Colonic mucosa (tissue), 4 donors: ENCODE measurements at regions not wholly inside any gene's neighbourhood (a gene's known extent, or its start where the extent isn't known, plus 50 kb on each side); places are given as distances from the start of the nearest gene placed in this dataset.

ENCODE experiments used
- DNase-seq: peaks from one replicate; pipeline ENCODE4 v3.0.0-alpha.2; 2020
- H3K27ac ChIP-seq: fragments of 200-600 bp; one replicate; pipeline ENCODE4 v1.8.0; 2021
- H3K27me3 ChIP-seq: fragments of 200-600 bp; one replicate; pipeline ENCODE4 v1.8.0; 2021
- H3K36me3 ChIP-seq: fragments of 200-600 bp; one replicate; pipeline ENCODE4 v1.8.0; 2021
- H3K4me1 ChIP-seq: fragments of 200-600 bp; one replicate; pipeline ENCODE4 v1.8.0; 2021; ENCODE audit warnings: mild to moderate bottlenecking
- H3K4me3 ChIP-seq: fragments of 200-600 bp; one replicate; pipeline ENCODE4 v1.8.0; 2021
- H3K9ac ChIP-seq, 2 donors: one replicate each; pipeline ENCODE4 v1.7.0; 2013; ENCODE audit warnings: control low read depth in 2 of 2, low read depth in 2 of 2, low read length in 2 of 2
- H3K9me3 ChIP-seq: fragments of 200-600 bp; one replicate; pipeline ENCODE4 v1.8.0; 2021
- intact Hi-C: fragments of 100-400 bp; cut with DNase I; formaldehyde crosslinking; loops from one replicate; pipeline ENCODE4 v1.14.1; 2022
- TF ChIP-seq, protein P1 (sequence below): fragments of 200-600 bp; IDR thresholded peaks from one replicate; pipeline ENCODE4 v1.8.0; 2022; ENCODE audit warnings: antibody characterized with exemption, mild to moderate bottlenecking
- donor health status: healthy.
- donor health status: DM: no; HTN: no; CAD: no.
- donor health status: DM: no; HTN: no; CAD: no.

GRCh38 chr6:41426438-41426851 is 91.0 kb downstream of the NCR2 start:
- intact Hi-C loops: no loop called here
- Histone ChIP-seq H3K9me3 (no peaks in the 10 kb centered on the region), H3K27me3 (peaks cover 14% of the 10 kb centered on the region), H3K4me1 (peaks cover 8% of the 10 kb centered on the region), H3K4me3 (no peak overlapping the region), H3K36me3 (no peaks in the 10 kb centered on the region), H3K27ac (no peak overlapping the region), H3K9ac (no peak overlapping the region)
- TF ChIP-seq, protein P1, sequence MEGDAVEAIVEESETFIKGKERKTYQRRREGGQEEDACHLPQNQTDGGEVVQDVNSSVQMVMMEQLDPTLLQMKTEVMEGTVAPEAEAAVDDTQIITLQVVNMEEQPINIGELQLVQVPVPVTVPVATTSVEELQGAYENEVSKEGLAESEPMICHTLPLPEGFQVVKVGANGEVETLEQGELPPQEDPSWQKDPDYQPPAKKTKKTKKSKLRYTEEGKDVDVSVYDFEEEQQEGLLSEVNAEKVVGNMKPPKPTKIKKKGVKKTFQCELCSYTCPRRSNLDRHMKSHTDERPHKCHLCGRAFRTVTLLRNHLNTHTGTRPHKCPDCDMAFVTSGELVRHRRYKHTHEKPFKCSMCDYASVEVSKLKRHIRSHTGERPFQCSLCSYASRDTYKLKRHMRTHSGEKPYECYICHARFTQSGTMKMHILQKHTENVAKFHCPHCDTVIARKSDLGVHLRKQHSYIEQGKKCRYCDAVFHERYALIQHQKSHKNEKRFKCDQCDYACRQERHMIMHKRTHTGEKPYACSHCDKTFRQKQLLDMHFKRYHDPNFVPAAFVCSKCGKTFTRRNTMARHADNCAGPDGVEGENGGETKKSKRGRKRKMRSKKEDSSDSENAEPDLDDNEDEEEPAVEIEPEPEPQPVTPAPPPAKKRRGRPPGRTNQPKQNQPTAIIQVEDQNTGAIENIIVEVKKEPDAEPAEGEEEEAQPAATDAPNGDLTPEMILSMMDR: no peak
- DNase-seq: no peak

GRCh38 chr6:41426888-41427641 is 91.7 kb downstream of the NCR2 start:
- DNase-seq: no peak
- Histone ChIP-seq H3K36me3 (no peaks in the 10 kb centered on the region), H3K4me3 (peak overlapping the region; percentile 45), H3K4me1 (peaks cover 8% of the 10 kb centered on the region), H3K27ac (peak overlapping the region; percentile 50), H3K9ac (peak overlapping the region in 1 of 2 donors; percentile 78), H3K9me3 (no peaks in the 10 kb centered on the region), H3K27me3 (peaks cover 14% of the 10 kb centered on the region)
- intact Hi-C loops: no loop called here
- TF ChIP-seq, protein P1: no peak

GRCh38 chr6:41427642-41428335 is 92.4 kb downstream of the NCR2 start:
- Histone ChIP-seq H3K27me3 (peaks cover 14% of the 10 kb centered on the region), H3K9ac (peak overlapping the region; percentile 47 to 78), H3K4me3 (peak overlapping the region; percentile 45), H3K9me3 (no peaks in the 10 kb centered on the region), H3K36me3 (no peaks in the 10 kb centered on the region), H3K27ac (peak overlapping the region; percentile 50), H3K4me1 (peaks cover 8% of the 10 kb centered on the region)
- peak; percentile 63 for DNase-seq
- TF ChIP-seq, protein P1: no peak
- intact Hi-C loops: no loop called here

DNA sequence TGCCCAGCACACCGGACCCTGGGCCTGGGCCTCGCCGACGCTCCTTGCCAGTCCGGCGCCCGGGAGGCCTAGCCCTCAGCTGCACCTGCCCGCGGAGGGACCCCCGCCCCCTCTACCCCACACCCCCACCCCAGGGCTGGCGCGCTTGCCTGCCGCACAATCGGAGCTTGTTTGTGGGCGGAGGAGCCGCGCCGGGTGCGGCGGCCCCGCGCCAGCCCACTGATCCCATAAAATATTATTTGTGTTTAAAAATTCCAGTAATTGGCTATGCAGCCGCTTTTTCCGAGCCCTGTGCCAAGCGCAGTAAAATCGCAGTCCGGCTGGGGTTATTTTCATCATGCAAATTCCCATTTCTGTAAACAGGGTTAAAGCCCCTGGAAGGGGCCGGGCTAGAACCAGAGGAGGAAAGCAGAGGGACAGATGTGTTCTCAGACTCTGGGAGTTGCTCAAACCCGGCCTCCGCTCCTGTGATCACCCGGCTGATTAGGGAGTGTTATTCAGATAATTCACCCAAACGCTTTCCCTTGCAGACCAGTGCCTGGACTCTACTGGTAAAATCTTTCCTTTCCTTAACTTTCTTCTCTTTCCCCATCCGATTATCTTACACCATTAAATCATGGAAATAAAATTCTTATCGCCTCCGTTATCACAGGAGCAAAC is 93.1 kb downstream of the NCR2 start:
- H3K27me3 ChIP-seq: peaks cover 14% of the 10 kb centered on the region
- TF ChIP-seq, protein P1: no peak
- no peaks in the 10 kb centered on the region for H3K36me3 ChIP-seq
- peaks cover 8% of the 10 kb centered on the region for H3K4me1 ChIP-seq
- peak overlapping the region; percentile 45 for H3K4me3 ChIP-seq
- peak overlapping the region; percentile 50 for H3K27ac ChIP-seq
- DNase-seq: peak; percentile 68
- no peaks in the 10 kb centered on the region for H3K9me3 ChIP-seq
- intact Hi-C loops: no loop called here
- H3K9ac ChIP-seq: peak overlapping the region; percentile 57 to 78

GRCh38 chr6:41428996-41429421 is 93.6 kb downstream of the NCR2 start:
- Histone ChIP-seq H3K4me1 (peaks cover 8% of the 10 kb centered on the region), H3K9me3 (no peaks in the 10 kb centered on the region), H3K27ac (no peak overlapping the region), H3K27me3 (peaks cover 14% of the 10 kb centered on the region), H3K4me3 (no peak overlapping the region), H3K36me3 (no peaks in the 10 kb centered on the region), H3K9ac (peak overlapping the region in 1 of 2 donors; percentile 57)
- intact Hi-C loops: no loop called here
- TF ChIP-seq, protein P1: no peak
- DNase-seq: peak; percentile 38
